ENCODE measurements at regions not wholly inside any gene's neighbourhood (a gene's known extent, or its start where the extent isn't known, plus 50 kb on each side); places are given as distances from the start of the nearest gene placed in this dataset.
A peak's percentile ranks its signal among the peaks of the same experiment; 100 is the strongest.
"Not testable (repeated sequence)": the region's sequence is repeated elsewhere in the genome, so short reads cannot be mapped to it uniquely, and the experiment has no call there.

DNA sequence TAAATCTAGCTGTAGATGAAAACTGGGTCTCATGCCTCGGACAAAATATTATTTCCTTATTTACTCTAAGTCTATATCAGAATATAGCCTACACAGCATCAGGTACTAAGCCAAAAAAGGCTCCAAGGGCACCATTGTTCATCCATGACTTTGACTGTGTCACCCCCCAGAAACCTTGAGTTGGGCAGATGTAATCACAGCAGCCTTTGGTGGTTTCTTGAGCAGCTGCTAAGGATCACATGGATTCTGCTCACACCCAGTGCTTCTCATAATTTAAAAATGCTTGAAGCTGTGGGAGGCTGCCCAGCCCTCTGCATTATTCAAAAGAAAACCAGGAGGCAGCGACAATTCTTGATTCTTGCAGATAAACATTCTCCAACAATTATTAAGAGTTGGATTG, 293.5 kb upstream of the PLGLB2 start:
- not testable (repeated sequence) for DNase-seq (ENCODE audit: low read depth in 2 of 2, low spot score in 1 of 2)

DNA sequence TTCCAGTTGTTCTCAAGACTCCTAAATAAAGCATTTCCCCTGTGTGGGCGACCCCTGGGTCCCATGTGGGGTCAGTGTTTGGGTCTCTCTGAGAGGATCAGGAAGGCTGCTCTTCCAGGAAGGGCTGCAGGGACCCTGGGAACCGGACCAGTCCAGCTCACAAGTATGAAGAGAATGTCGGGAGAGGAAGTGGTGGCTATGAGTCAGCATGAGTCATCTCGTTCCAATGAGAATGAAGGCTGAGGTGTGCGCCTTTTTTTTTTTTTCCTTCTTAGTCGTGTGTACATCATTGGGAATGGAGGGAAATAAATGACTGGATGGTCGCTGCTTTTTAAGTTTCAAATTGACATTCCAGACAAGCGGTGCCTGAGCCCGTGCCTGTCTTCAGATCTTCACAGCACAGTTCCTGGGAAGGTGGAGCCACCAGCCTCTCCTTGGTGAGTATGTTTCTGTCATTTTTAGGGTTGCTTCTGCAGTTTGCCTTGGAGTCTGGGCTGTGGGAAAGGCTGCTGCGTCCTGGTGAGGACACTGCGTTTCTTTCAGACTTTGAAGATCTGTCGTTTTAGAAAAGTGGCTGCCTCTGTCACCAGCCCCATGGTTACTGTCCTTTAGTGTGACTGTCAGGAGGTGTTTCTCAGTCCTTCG, 292.6 kb upstream of the PLGLB2 start:
- DNase-seq (ENCODE audit: low read depth in 2 of 2, low spot score in 1 of 2): not testable (repeated sequence)

- not testable (repeated sequence) for DNase-seq (ENCODE audit: low read depth in 2 of 2, low spot score in 1 of 2)
These were observed 292.0 kb upstream of the PLGLB2 start for GRCh38 chr2:87455854-87456249.

GRCh38 chr2:87456477-87457128, 291.3 kb upstream of the PLGLB2 start:
- DNase-seq (ENCODE audit: low read depth in 2 of 2, low spot score in 1 of 2): not testable (repeated sequence)

- DNase-seq (ENCODE audit: low read depth in 2 of 2, low spot score in 1 of 2): not testable (repeated sequence)
These were observed 290.8 kb upstream of the PLGLB2 start for GRCh38 chr2:87457129-87457499.

GRCh38 chr2:87458938-87459337, 288.9 kb upstream of the PLGLB2 start:
- not testable (repeated sequence) for DNase-seq (ENCODE audit: low read depth in 2 of 2, low spot score in 1 of 2)

- not testable (repeated sequence) for DNase-seq (ENCODE audit: low read depth in 2 of 2, low spot score in 1 of 2)
These were observed 287.8 kb upstream of the PLGLB2 start for GRCh38 chr2:87460104-87460503.

- not testable (repeated sequence) for DNase-seq (ENCODE audit: low read depth in 2 of 2, low spot score in 1 of 2)
These were observed 287.2 kb upstream of the PLGLB2 start for GRCh38 chr2:87460662-87461061.

GRCh38 chr2:87461671-87462070, 286.2 kb upstream of the PLGLB2 start:
- not testable (repeated sequence) for DNase-seq (ENCODE audit: low read depth in 2 of 2, low spot score in 1 of 2)

DNA sequence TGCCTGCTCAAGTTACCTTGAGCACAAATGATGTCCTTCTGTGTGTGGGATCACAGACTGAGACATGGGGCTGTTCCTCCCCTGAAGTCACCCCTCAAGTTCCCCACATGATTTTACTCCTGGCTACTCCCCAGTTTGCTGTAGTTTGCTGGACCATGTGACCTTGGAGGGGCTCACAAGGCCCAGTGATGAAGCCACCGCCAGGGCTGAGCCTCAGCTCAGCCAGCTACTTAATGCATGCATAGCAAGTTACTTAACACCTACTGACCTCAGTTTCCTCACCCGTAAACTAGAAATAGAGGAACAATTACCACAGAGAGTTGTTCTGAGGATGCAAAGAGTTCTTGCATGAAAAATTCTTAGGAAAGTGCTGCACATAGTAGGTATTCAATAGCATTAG, 283.7 kb upstream of the PLGLB2 start:
- DNase-seq (ENCODE audit: low read depth in 2 of 2, low spot score in 1 of 2): not testable (repeated sequence)

GRCh38 chr2:87465730-87466129, 282.2 kb upstream of the PLGLB2 start:
- DNase-seq (ENCODE audit: low read depth in 2 of 2, low spot score in 1 of 2): not testable (repeated sequence)

DNA sequence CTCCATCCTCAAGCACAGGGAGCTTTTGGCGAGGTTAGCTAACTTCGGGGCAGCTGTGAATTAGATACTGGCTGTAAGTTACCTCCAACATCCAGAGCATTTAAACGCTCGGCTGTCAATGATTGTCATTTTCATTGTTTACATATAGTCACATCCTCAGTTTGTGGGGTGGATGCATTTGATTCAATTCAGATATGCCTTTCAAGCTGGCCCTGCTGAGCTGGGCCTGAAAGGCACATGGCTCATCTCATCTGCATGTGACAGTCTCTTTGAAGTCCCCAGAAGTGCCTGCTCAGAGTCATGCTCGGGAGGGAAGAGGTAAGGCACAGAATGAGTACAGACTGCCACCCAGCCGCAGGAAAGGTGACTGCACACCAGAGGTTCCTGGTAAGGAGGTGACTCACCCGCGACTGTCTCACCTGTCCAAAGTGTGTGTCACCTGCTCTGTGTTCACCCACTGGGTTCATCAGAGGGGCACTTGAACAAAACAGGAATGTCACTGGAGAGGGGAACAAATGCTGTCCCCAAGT, 281.2 kb upstream of the PLGLB2 start:
- peak; percentile 44 to 58 for DNase-seq (ENCODE audit: low read depth in 2 of 2, low spot score in 1 of 2)

- not testable (repeated sequence) for DNase-seq (ENCODE audit: low read depth in 2 of 2, low spot score in 1 of 2)
These were observed 279.4 kb upstream of the PLGLB2 start for GRCh38 chr2:87468429-87468981.

GRCh38 chr2:87469180-87470151, 278.4 kb upstream of the PLGLB2 start:
- DNase-seq (ENCODE audit: low read depth in 2 of 2, low spot score in 1 of 2): not testable (repeated sequence)

DNA sequence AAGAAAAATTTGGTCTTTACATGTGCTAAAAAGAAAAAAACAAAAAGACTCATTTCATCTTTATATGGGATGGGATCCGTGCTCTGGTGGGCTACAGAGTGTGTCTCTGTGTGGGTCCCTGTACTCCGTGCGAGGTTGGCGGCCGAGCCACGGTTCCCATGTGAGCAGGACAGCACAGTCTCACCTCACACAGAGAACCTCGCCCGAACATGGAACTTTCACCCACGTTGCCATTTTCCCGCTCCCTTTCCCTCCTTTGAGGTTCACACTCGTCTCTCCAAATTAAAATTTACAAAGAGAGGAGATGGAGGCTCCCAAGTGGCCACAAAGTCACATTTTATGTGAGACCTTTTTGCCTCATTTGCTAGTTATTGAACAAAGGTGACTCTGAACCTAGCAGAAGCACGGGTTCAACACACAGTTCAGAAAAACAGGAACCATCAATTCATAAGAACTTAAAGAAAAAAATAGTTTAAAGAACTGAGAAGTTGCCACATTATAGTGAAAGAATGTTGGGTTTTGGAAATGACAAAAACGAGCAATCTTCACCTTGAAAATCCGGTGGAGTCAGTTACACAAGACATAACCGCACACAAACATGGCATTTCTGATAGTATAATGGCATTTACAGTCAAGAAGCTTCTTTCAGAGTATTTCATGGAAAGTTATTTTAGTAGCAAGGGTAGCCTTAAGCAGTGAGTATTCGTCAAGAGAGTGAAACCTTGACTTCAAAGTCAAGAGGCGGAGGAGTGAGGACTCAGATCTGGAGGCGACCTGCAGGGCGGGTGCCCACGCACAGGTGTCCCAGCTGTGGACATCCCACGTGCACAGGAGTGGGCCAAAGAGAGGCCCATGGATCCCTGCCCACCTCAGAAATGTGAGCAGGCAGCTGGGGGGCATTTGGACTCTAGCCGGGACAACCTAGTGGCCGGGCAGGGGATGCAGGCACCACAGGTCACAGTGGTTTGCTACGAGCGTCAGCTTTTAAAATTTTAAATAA, 277.2 kb upstream of the PLGLB2 start:
- not testable (repeated sequence) for DNase-seq (ENCODE audit: low read depth in 2 of 2, low spot score in 1 of 2)

DNA sequence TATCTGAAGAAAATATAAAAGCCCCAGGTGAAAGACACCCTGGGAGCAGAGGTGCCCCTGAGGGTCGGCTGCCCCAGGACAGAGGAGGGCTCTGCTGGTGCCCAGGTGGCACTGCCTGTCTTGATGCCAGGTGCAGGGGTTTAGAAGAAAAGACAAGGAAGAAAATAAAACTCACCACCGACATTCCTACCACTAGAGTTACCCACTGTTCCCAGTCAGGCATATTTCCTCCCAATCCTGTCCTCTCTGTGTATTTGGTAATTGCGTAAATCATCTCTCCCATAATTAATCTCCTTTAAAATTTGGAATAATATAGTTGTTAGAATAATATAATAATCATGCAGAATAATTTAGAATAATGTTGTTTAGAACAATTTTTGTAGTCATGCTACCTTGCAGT, 276.4 kb upstream of the PLGLB2 start:
- DNase-seq (ENCODE audit: low read depth in 2 of 2, low spot score in 1 of 2): not testable (repeated sequence)

GRCh38 chr2:87476223-87476872, 271.5 kb upstream of the PLGLB2 start:
- DNase-seq (ENCODE audit: low read depth in 2 of 2, low spot score in 1 of 2): not testable (repeated sequence)

DNA sequence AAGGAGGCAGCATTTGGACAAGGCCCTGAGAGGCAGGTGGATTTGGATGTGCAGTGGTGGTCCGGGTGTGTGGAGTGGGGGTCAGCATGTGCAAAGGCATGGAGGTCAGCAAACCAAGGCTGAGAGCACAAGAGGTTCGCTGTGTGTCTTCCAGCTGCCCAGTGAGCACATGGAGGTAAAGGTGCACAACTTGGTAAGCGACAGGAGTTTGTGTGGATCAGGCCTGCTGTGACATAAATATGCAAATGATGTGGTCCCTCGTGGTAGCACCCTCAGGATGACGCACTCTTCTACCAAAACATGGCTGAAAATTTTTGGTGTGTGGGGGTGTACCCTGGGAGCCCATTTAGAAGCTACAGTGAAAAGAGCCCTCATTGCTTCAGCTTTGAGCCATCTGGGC, 271.0 kb upstream of the PLGLB2 start:
- not testable (repeated sequence) for DNase-seq (ENCODE audit: low read depth in 2 of 2, low spot score in 1 of 2)
